DMS53 (cell line): ENCODE measurements at regions not wholly inside any gene's neighbourhood (a gene's known extent, or its start where the extent isn't known, plus 50 kb on each side); places are given as distances from the start of the nearest gene placed in this dataset.
"Not testable (repeated sequence)": the region's sequence is repeated elsewhere in the genome, so short reads cannot be mapped to it uniquely, and the experiment has no call there.

ENCODE experiments used
- DNase-seq: peaks from one replicate; lab custom pipeline; 2025; lab: John Stamatoyannopoulos, UW

GRCh38 chr6:6978731-6979130, 129.0 kb upstream of the RREB1 start:
- DNase-seq, result no peak

GRCh38 chr6:6980999-6981597, 126.7 kb upstream of the RREB1 start:
- no peak for DNase-seq

- DNase-seq, result peak; percentile 9
Measured at GRCh38 chr6:6981681-6982322, 126.0 kb upstream of the RREB1 start.

GRCh38 chr6:6982663-6983062, 125.1 kb upstream of the RREB1 start:
- DNase-seq, result no peak

- DNase-seq, result peak; percentile 90
Measured at GRCh38 chr6:6984585-6985366, 123.0 kb upstream of the RREB1 start.

GRCh38 chr6:6986344-6986743, 121.4 kb upstream of the RREB1 start:
- DNase-seq, result no peak

- DNase-seq, result no peak
Measured at GRCh38 chr6:6987749-6988148, 120.0 kb upstream of the RREB1 start.

- not testable (repeated sequence) for DNase-seq
Measured at GRCh38 chr6:6990059-6990458, 117.7 kb upstream of the RREB1 start.

GRCh38 chr6:6993503-6994237, 114.1 kb upstream of the RREB1 start:
- no peak for DNase-seq

GRCh38 chr6:6994796-6995195, 113.0 kb upstream of the RREB1 start:
- no peak for DNase-seq

GRCh38 chr6:6995328-6995727, 112.4 kb upstream of the RREB1 start:
- DNase-seq, result no peak

GRCh38 chr6:6996124-6996523, 111.6 kb upstream of the RREB1 start:
- no peak for DNase-seq

GRCh38 chr6:6997263-6998193, 110.2 kb upstream of the RREB1 start:
- DNase-seq, result peak; percentile 35

GRCh38 chr6:6998194-6998569, 109.6 kb upstream of the RREB1 start:
- peak; percentile 35 for DNase-seq

GRCh38 chr6:7000825-7001777, 106.7 kb upstream of the RREB1 start:
- peak; percentile 6 for DNase-seq

GRCh38 chr6:7003041-7003440, 104.7 kb upstream of the RREB1 start:
- no peak for DNase-seq

- peak; percentile 12 for DNase-seq
Measured at GRCh38 chr6:7004581-7005297, 103.0 kb upstream of the RREB1 start.

- no peak for DNase-seq
Measured at GRCh38 chr6:7006515-7007191, 101.1 kb upstream of the RREB1 start.

- peak; percentile 40 for DNase-seq
Measured at GRCh38 chr6:7008451-7008988, 99.2 kb upstream of the RREB1 start.
